ENCODE measurements at regions not wholly inside any gene's neighbourhood (a gene's known extent, or its start where the extent isn't known, plus 50 kb on each side); places are given as distances from the start of the nearest gene placed in this dataset.

DNA sequence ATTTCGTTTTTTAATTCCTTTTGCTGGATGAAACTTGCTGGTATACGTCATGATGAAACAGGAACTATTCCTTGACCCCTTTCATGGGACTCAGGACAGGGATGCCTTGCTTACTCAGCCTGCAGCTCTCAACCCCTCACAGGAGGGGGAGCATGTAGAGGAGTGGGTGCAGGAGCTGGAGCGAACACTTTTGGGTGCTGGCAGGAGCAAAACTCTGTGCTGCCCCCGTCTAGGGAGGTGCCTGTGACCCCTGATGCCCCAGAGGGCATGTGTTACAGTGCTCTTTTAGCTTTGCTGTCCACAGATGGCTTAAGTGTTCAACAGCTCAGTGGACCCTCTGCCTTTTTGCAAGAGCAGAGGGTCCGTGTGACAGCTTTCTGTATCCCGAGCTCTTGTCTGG is 56.8 kb upstream of the TEX13C start:
- TF ChIP-seq, protein P1, sequence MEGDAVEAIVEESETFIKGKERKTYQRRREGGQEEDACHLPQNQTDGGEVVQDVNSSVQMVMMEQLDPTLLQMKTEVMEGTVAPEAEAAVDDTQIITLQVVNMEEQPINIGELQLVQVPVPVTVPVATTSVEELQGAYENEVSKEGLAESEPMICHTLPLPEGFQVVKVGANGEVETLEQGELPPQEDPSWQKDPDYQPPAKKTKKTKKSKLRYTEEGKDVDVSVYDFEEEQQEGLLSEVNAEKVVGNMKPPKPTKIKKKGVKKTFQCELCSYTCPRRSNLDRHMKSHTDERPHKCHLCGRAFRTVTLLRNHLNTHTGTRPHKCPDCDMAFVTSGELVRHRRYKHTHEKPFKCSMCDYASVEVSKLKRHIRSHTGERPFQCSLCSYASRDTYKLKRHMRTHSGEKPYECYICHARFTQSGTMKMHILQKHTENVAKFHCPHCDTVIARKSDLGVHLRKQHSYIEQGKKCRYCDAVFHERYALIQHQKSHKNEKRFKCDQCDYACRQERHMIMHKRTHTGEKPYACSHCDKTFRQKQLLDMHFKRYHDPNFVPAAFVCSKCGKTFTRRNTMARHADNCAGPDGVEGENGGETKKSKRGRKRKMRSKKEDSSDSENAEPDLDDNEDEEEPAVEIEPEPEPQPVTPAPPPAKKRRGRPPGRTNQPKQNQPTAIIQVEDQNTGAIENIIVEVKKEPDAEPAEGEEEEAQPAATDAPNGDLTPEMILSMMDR (IDR thresholded peaks at IDR 0.05): no peak
- TF ChIP-seq EP300 (IDR thresholded peaks at IDR 0.05) (no peak), POLR2A (IDR thresholded peaks at IDR 0.05) (no peak), POLR2AphosphoS5 (IDR thresholded peaks at IDR 0.05) (no peak)

Measured in stomach (tissue), 4 donors.